DND-41 (cell line): ENCODE measurements at regions not wholly inside any gene's neighbourhood (a gene's known extent, or its start where the extent isn't known, plus 50 kb on each side); places are given as distances from the start of the nearest gene placed in this dataset.

Experiments
- ATAC-seq: fragments of 200-7000 bp; cut with Tn5 transposase; 3 replicates; pipeline ENCODE4 v1.9.1; 2021; ENCODE audit warnings: low read depth; ENCODE audit not compliant: insufficient read depth
- DNase-seq: peaks from one replicate; pipeline ENCODE4 v3.0.0-alpha.2; 2020
- H2AFZ ChIP-seq: 2 replicates; pipeline ENCODE4 v1.6.0; 2012; ENCODE audit warnings: low read depth, low read length
- H3K27ac ChIP-seq: 2 replicates; pipeline ENCODE4 v1.5.1; 2012; ENCODE audit warnings: low read length, inconsistent platforms
- H3K27me3 ChIP-seq: fragments of 200-600 bp; sonication (generic); 2 replicates; pipeline ENCODE4 v1.6.0; 2012; ENCODE audit warnings: low read length, mild to moderate bottlenecking, inconsistent platforms; ENCODE audit not compliant: insufficient read depth, poor library complexity
- H3K36me3 ChIP-seq: 2 replicates; pipeline ENCODE4 v1.5.1; 2012; ENCODE audit warnings: low read length, inconsistent platforms; ENCODE audit not compliant: insufficient read depth
- H3K4me1 ChIP-seq: 2 replicates; pipeline ENCODE4 v1.5.1; 2012; ENCODE audit warnings: mild to moderate bottlenecking, low read length; ENCODE audit not compliant: insufficient read depth
- H3K4me2 ChIP-seq: 2 replicates; pipeline ENCODE4 v1.6.0; 2012; ENCODE audit warnings: mild to moderate bottlenecking, moderate library complexity, low read length, inconsistent platforms; ENCODE audit not compliant: insufficient read depth
- H3K4me3 ChIP-seq, 2 experiments: fragments of 200-600 bp in 1 of 2; shearing (Covaris generic) in 1 of 2; 2 replicates each; pipeline ENCODE4 v1.5.1; 2012 to 2016; ENCODE audit warnings: inconsistent platforms in 2 of 2, low read length in 2 of 2, mild to moderate bottlenecking in 2 of 2, low read depth in 1 of 2, moderate library complexity in 1 of 2
- H3K79me2 ChIP-seq: 2 replicates; pipeline ENCODE4 v1.6.0; 2012; ENCODE audit warnings: low read length, inconsistent platforms; ENCODE audit not compliant: insufficient read depth
- H3K9ac ChIP-seq: 2 replicates; pipeline ENCODE4 v1.6.0; 2012; ENCODE audit warnings: low read depth, mild to moderate bottlenecking, inconsistent platforms, low read length, moderate library complexity
- H3K9me3 ChIP-seq: 2 replicates; pipeline ENCODE4 v1.5.1; 2012; ENCODE audit warnings: low read length, moderate library complexity, mild to moderate bottlenecking, inconsistent platforms; ENCODE audit not compliant: insufficient read depth, severe bottlenecking
- H4K20me1 ChIP-seq: 2 replicates; pipeline ENCODE4 v1.6.0; 2012; ENCODE audit warnings: low read length; ENCODE audit not compliant: insufficient read depth
- EZH2 ChIP-seq: IDR thresholded peaks from 3 replicates; pipeline ENCODE4 v1.6.1; 2012; ENCODE audit warnings: borderline replicate concordance, low read depth, mild to moderate bottlenecking, moderate library complexity, low read length, inconsistent platforms; ENCODE audit not compliant: severe bottlenecking
- TF ChIP-seq, protein P1 (sequence below): IDR thresholded peaks from 2 replicates; pipeline ENCODE4 v1.5.1; 2012; ENCODE audit warnings: borderline replicate concordance, low read length, moderate library complexity, mild to moderate bottlenecking; ENCODE audit not compliant: poor library complexity, severe bottlenecking; ENCODE audit errors: extremely low read depth

DNA sequence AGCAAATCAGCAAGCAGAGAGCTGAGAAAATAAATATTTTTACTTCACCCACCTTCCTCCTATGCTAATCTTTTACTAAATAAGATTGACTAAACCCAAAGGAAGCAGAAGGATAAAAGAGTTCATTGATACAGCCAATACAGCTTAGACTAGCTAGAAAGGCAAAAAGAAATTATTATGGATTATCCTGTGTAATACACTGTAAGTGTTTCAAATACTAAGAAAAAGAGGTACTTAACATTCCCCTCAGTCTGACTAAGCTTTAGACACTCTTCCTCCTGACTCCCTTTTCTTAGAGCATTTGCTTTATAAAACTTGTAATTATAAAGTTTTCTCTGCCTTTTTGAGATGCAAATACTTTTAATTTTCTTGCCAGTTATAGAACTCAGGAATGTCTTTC, 848.9 kb upstream of the CADM2 start:
- no peak overlapping the region for H3K4me2 ChIP-seq
- TF ChIP-seq, protein P1, sequence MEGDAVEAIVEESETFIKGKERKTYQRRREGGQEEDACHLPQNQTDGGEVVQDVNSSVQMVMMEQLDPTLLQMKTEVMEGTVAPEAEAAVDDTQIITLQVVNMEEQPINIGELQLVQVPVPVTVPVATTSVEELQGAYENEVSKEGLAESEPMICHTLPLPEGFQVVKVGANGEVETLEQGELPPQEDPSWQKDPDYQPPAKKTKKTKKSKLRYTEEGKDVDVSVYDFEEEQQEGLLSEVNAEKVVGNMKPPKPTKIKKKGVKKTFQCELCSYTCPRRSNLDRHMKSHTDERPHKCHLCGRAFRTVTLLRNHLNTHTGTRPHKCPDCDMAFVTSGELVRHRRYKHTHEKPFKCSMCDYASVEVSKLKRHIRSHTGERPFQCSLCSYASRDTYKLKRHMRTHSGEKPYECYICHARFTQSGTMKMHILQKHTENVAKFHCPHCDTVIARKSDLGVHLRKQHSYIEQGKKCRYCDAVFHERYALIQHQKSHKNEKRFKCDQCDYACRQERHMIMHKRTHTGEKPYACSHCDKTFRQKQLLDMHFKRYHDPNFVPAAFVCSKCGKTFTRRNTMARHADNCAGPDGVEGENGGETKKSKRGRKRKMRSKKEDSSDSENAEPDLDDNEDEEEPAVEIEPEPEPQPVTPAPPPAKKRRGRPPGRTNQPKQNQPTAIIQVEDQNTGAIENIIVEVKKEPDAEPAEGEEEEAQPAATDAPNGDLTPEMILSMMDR: no peak
- TF ChIP-seq EZH2: no peak
- H3K79me2 ChIP-seq: no peaks in the 10 kb centered on the region
- no peaks in the 10 kb centered on the region for H4K20me1 ChIP-seq
- H2AFZ ChIP-seq: no peak overlapping the region
- H3K27ac ChIP-seq: no peak overlapping the region
- no peaks in the 10 kb centered on the region for H3K36me3 ChIP-seq
- no peak for DNase-seq
- H3K27me3 ChIP-seq: no peaks in the 10 kb centered on the region
- H3K9me3 ChIP-seq: no peaks in the 10 kb centered on the region
- H3K4me3 ChIP-seq: no peak overlapping the region
- no peak for ATAC-seq
- H3K9ac ChIP-seq: no peak overlapping the region
- H3K4me1 ChIP-seq: no peaks in the 10 kb centered on the region

DNA sequence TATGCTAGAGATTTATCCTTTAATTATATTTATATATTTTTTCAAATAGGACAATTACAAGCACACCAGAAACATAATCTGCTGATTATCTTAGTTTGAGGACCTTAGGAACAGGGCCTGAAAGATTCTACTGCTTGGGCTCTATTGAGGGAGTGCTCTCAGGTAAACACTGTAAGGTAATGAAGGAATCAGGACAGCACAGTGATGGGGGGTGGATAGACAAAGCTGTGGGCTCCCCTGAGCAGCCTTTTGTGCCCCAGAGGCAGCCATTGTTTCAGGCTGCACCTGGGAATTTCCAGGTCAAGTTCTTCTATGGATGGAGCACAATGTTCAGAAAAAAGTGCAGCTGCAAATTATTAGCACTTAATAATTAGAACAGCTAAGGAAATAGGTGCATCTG, 848.0 kb upstream of the CADM2 start:
- no peaks in the 10 kb centered on the region for H3K27me3 ChIP-seq
- no peaks in the 10 kb centered on the region for H3K79me2 ChIP-seq
- H3K9ac ChIP-seq: no peak overlapping the region
- DNase-seq: no peak
- H3K4me3 ChIP-seq: no peak overlapping the region
- no peak overlapping the region; the same call in 1 of the 2 replicates for H2AFZ ChIP-seq
- H3K9me3 ChIP-seq: peaks cover 4% of the 10 kb centered on the region
- H3K4me1 ChIP-seq: no peaks in the 10 kb centered on the region
- no peak for TF ChIP-seq EZH2
- TF ChIP-seq, protein P1: no peak
- no peaks in the 10 kb centered on the region for H4K20me1 ChIP-seq
- no peaks in the 10 kb centered on the region for H3K36me3 ChIP-seq
- H3K4me2 ChIP-seq: no peak overlapping the region
- no peak overlapping the region for H3K27ac ChIP-seq
- ATAC-seq: no peak

DNA sequence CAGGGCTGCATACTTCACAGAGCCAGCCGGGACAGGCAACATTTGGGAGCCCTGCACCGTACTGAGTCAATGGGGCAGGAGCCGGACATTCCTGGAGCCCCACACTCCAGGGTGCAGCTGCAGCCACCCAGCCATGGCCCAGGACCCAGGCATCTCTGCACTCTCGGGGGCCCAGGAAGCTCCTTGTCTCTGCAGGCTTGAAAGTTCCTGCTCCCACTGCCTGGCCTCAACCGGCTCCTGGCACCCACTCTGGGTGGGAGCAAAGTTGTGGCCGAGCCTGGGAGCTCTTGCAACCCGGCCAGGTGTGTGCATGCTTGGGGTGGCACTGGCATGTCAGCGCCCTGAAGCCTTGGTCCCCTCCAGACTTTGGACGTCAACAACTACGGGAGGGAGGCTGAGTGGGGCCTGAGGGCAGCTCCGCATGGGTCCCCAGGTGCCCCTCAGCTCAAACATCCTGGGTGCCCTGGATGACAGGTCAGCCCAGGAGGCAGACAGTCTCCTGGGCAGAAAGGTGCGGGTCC, 833.5 kb upstream of the CADM2 start:
- no peak overlapping the region for H2AFZ ChIP-seq
- ATAC-seq (no peak), DNase-seq (no peak)
- no peak for TF ChIP-seq EZH2
- TF ChIP-seq, protein P1: no peak
- no peak overlapping the region for H3K4me2 ChIP-seq
- peaks cover 9% of the 10 kb centered on the region for H3K9me3 ChIP-seq
- no peaks in the 10 kb centered on the region for H3K36me3 ChIP-seq
- H3K9ac ChIP-seq: no peak overlapping the region
- no peak overlapping the region for H3K4me3 ChIP-seq
- no peak overlapping the region for H3K27ac ChIP-seq
- no peaks in the 10 kb centered on the region for H4K20me1 ChIP-seq
- H3K4me1 ChIP-seq: no peaks in the 10 kb centered on the region
- no peaks in the 10 kb centered on the region for H3K27me3 ChIP-seq
- H3K79me2 ChIP-seq: no peaks in the 10 kb centered on the region

DNA sequence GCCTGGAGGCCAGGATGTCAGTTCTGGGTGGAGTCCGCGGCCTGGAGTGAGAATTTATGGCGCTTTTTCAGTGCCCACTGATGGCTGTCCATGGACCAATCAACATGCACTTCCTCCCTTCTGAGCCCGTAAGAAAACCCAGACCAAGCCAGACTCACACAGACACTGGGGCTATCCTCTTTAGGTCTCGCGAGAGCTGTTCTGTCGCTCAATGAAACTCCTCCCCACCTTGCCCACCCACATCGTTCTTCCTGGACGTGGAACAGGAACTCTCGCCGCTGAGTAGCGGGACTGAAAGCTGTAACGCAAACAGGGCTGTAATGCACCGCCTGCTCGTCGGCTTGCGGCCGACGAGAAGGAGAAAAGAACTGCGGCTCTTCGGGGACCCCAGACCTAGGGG, 833.0 kb upstream of the CADM2 start:
- no peak for ATAC-seq
- H3K27ac ChIP-seq: no peak overlapping the region

More for the DNA sequence above, 833.0 kb upstream of the CADM2 start:
- H3K27me3 ChIP-seq: no peaks in the 10 kb centered on the region
- H3K79me2 ChIP-seq: no peaks in the 10 kb centered on the region
- H4K20me1 ChIP-seq: no peaks in the 10 kb centered on the region
- H3K4me3 ChIP-seq: no peak overlapping the region
- no peak for TF ChIP-seq EZH2
- TF ChIP-seq, protein P1: no peak
- H3K4me1 ChIP-seq: no peaks in the 10 kb centered on the region
- no peak for DNase-seq
- peaks cover 9% of the 10 kb centered on the region for H3K9me3 ChIP-seq
- H3K9ac ChIP-seq: no peak overlapping the region
- no peaks in the 10 kb centered on the region for H3K36me3 ChIP-seq
- H3K4me2 ChIP-seq: no peak overlapping the region
- no peak overlapping the region for H2AFZ ChIP-seq
